ENCODE measurements at regions not wholly inside any gene's neighbourhood (a gene's known extent, or its start where the extent isn't known, plus 50 kb on each side); places are given as distances from the start of the nearest gene placed in this dataset.

DNA sequence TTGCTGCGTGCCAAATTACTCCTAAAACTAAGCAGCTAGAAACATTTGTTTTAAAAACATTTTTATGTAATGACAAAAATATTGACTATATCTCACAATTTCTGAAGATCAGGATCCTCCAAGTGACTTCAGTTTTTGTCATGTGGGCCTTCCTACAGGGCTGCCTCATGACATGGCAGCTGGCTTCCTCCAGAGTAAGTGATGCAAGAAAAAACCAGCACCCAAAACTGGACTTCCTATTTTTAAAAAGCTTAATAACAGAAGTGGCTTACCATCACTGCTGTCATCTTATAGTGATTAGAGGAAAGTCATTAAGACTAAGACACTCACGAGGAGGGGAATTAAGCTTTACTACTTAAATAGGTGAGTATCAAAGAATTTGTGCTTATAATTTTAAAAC lies 681.7 kb downstream of the PCDH17 start:
- TF ChIP-seq, protein P1, sequence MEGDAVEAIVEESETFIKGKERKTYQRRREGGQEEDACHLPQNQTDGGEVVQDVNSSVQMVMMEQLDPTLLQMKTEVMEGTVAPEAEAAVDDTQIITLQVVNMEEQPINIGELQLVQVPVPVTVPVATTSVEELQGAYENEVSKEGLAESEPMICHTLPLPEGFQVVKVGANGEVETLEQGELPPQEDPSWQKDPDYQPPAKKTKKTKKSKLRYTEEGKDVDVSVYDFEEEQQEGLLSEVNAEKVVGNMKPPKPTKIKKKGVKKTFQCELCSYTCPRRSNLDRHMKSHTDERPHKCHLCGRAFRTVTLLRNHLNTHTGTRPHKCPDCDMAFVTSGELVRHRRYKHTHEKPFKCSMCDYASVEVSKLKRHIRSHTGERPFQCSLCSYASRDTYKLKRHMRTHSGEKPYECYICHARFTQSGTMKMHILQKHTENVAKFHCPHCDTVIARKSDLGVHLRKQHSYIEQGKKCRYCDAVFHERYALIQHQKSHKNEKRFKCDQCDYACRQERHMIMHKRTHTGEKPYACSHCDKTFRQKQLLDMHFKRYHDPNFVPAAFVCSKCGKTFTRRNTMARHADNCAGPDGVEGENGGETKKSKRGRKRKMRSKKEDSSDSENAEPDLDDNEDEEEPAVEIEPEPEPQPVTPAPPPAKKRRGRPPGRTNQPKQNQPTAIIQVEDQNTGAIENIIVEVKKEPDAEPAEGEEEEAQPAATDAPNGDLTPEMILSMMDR (IDR thresholded peaks at IDR 0.05): no peak
- no peak for TF ChIP-seq POLR2A (IDR thresholded peaks at IDR 0.05)
- no peak for TF ChIP-seq POLR2AphosphoS5 (IDR thresholded peaks at IDR 0.05)
- no peak for TF ChIP-seq EP300 (IDR thresholded peaks at IDR 0.05)

Measured in gastroesophageal sphincter (tissue), 3 donors.